ENCODE measurements at regions not wholly inside any gene's neighbourhood (a gene's known extent, or its start where the extent isn't known, plus 50 kb on each side); places are given as distances from the start of the nearest gene placed in this dataset.

DNA sequence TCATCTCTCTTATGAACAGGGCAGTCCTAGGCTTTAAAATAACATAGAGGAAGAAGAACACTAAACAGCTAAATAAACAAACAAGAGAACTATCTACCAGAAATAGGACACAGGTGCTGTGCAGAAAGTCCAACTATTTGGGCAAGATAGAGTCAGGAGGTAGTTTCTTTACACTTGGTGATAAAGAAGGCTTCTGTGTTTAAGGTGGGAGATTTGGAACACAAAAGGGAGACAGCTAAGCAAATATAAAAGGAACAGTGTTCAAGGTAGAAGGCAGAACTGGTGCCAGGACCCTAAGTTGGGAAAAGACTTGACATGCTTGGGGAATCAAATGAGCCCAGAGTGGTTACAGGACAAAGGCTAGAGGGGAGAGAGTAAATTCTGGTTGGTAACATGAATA is 110.5 kb downstream of the MANEA start:
- Histone ChIP-seq H3K4me2 (ENCODE audit: low read length) (no peak overlapping the region), H3K36me3 (ENCODE audit: insufficient read depth, low read length) (no peaks in the 10 kb centered on the region), H3K9me2 (ENCODE audit: insufficient read depth, low read length) (no peaks in the 10 kb centered on the region), H3K27ac (ENCODE audit: low read length) (no peak overlapping the region), H3K4me3 (ENCODE audit: low read length) (no peak overlapping the region), H3K9ac (ENCODE audit: low read length) (no peak overlapping the region), H3F3A (ENCODE audit: insufficient read depth, low read length, poor library complexity, severe bottlenecking) (no peaks in the 10 kb centered on the region), H3K79me2 (replicated peaks; ENCODE audit: insufficient read depth, low read length) (no peaks in the 10 kb centered on the region), H4K20me1 (ENCODE audit: insufficient read depth) (no peaks in the 10 kb centered on the region), H3K27me3 (ENCODE audit: insufficient read depth, low read depth, low read length) (no peaks in the 10 kb centered on the region), H2AFZ (ENCODE audit: low read depth, low read length) (no peak overlapping the region), H3K9me3 (ENCODE audit: low read length) (no peaks in the 10 kb centered on the region)
- TF ChIP-seq, protein P1, sequence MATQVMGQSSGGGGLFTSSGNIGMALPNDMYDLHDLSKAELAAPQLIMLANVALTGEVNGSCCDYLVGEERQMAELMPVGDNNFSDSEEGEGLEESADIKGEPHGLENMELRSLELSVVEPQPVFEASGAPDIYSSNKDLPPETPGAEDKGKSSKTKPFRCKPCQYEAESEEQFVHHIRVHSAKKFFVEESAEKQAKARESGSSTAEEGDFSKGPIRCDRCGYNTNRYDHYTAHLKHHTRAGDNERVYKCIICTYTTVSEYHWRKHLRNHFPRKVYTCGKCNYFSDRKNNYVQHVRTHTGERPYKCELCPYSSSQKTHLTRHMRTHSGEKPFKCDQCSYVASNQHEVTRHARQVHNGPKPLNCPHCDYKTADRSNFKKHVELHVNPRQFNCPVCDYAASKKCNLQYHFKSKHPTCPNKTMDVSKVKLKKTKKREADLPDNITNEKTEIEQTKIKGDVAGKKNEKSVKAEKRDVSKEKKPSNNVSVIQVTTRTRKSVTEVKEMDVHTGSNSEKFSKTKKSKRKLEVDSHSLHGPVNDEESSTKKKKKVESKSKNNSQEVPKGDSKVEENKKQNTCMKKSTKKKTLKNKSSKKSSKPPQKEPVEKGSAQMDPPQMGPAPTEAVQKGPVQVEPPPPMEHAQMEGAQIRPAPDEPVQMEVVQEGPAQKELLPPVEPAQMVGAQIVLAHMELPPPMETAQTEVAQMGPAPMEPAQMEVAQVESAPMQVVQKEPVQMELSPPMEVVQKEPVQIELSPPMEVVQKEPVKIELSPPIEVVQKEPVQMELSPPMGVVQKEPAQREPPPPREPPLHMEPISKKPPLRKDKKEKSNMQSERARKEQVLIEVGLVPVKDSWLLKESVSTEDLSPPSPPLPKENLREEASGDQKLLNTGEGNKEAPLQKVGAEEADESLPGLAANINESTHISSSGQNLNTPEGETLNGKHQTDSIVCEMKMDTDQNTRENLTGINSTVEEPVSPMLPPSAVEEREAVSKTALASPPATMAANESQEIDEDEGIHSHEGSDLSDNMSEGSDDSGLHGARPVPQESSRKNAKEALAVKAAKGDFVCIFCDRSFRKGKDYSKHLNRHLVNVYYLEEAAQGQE (IDR thresholded peaks at IDR 0.05; ENCODE audit: borderline replicate concordance) = no peak
- no peak for TF ChIP-seq CTCF (IDR thresholded peaks at IDR 0.05; ENCODE audit: poor library complexity, severe bottlenecking)
- no peak for TF ChIP-seq SMC3 (conservative IDR thresholded peaks at IDR 0.05; ENCODE audit: poor library complexity)
- no peak for TF ChIP-seq MXI1 (conservative IDR thresholded peaks at IDR 0.05; ENCODE audit: poor library complexity, severe bottlenecking)
- no peak for TF ChIP-seq RAD21 (conservative IDR thresholded peaks at IDR 0.05)
- no peak for TF ChIP-seq EZH2 (IDR thresholded peaks at IDR 0.05; ENCODE audit: borderline replicate concordance, insufficient read depth, low read length, poor library complexity, severe bottlenecking)
- no peak for TF ChIP-seq EP300 (conservative IDR thresholded peaks at IDR 0.05; ENCODE audit: poor library complexity, severe bottlenecking)
- TF ChIP-seq TAF1 (IDR thresholded peaks at IDR 0.05; ENCODE audit: low read depth) = no peak
- TF ChIP-seq POLR2AphosphoS5 (IDR thresholded peaks at IDR 0.05) = no peak

- Histone ChIP-seq H3K27ac (ENCODE audit: low read length) (no peak overlapping the region), H3F3A (ENCODE audit: insufficient read depth, low read length, poor library complexity, severe bottlenecking) (no peaks in the 10 kb centered on the region), H3K9me2 (ENCODE audit: insufficient read depth, low read length) (no peaks in the 10 kb centered on the region), H3K36me3 (ENCODE audit: insufficient read depth, low read length) (no peaks in the 10 kb centered on the region), H4K20me1 (ENCODE audit: insufficient read depth) (no peaks in the 10 kb centered on the region), H3K27me3 (ENCODE audit: insufficient read depth, low read depth, low read length) (no peaks in the 10 kb centered on the region), H3K9ac (ENCODE audit: low read length) (no peak overlapping the region), H2AFZ (ENCODE audit: low read depth, low read length) (no peak overlapping the region), H3K79me2 (replicated peaks; ENCODE audit: insufficient read depth, low read length) (no peaks in the 10 kb centered on the region), H3K4me2 (ENCODE audit: low read length) (no peak overlapping the region), H3K9me3 (ENCODE audit: low read length) (no peaks in the 10 kb centered on the region), H3K4me3 (ENCODE audit: low read length) (no peak overlapping the region)
- TF ChIP-seq CTCF (IDR thresholded peaks at IDR 0.05; ENCODE audit: poor library complexity, severe bottlenecking) = no peak
- TF ChIP-seq EP300 (conservative IDR thresholded peaks at IDR 0.05; ENCODE audit: poor library complexity, severe bottlenecking) = no peak
- TF ChIP-seq SMC3 (conservative IDR thresholded peaks at IDR 0.05; ENCODE audit: poor library complexity) = no peak
- no peak for TF ChIP-seq RAD21 (conservative IDR thresholded peaks at IDR 0.05)
- TF ChIP-seq TAF1 (IDR thresholded peaks at IDR 0.05; ENCODE audit: low read depth) = no peak
- TF ChIP-seq POLR2AphosphoS5 (IDR thresholded peaks at IDR 0.05) = no peak
- no peak for TF ChIP-seq EZH2 (IDR thresholded peaks at IDR 0.05; ENCODE audit: borderline replicate concordance, insufficient read depth, low read length, poor library complexity, severe bottlenecking)
- TF ChIP-seq, protein P1 (IDR thresholded peaks at IDR 0.05; ENCODE audit: borderline replicate concordance) = no peak
- no peak for TF ChIP-seq MXI1 (conservative IDR thresholded peaks at IDR 0.05; ENCODE audit: poor library complexity, severe bottlenecking)
Observed at GRCh38 chr6:95690328-95690727, 113.0 kb downstream of the MANEA start.
